ENCODE measurements at regions not wholly inside any gene's neighbourhood (a gene's known extent, or its start where the extent isn't known, plus 50 kb on each side); places are given as distances from the start of the nearest gene placed in this dataset.

DNA sequence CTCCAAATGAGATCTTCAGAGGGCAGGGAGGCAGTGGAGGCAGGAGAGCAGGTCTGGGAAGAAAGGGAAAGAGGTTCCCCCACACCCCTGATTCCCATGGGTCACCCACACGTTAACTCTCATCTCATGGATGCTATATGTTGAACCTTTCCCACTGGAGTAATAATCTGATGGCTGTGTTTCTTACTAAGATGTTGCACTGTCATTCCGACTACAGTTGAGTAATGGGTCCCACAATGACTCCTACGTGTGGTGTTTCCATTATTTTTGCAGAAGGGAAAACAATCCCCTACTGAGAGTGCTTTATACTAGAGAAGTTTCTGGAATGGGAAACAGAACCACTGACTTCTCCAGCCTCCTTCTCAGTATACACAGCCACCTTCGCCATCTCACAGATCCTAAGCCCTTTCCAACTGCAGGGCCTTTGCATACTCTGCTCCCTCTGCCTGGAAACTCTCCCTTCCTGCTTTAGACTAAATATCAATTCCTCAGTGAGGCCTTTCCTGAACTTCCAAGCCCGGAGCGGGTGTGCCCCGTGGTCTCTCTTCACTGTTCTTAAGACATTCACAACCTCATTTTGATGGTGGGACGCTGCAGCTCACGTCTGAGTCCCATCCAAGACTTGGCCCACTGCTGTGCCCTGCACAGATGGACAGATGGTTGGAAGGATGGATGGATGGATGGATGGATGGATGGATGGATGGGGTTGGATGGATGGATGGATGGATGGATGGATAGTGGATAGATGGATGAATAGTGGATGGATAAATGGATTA is 238.6 kb upstream of the PMEPA1 start:
- TF ChIP-seq CTCF (conservative IDR thresholded peaks at IDR 0.05; ENCODE audit: low read depth, low read length) (no peak), EZH2 (IDR thresholded peaks at IDR 0.05; ENCODE audit: borderline replicate concordance, low read depth, low read length, poor library complexity, severe bottlenecking) (no peak)
